Large intestine (tissue), 3 donors: ENCODE measurements at regions not wholly inside any gene's neighbourhood (a gene's known extent, or its start where the extent isn't known, plus 50 kb on each side); places are given as distances from the start of the nearest gene placed in this dataset.

Source experiments
- DNase-seq, 2 donors: peaks; one replicate each; pipeline versions ENCODE4 v3.0.0 to v3.0.0-alpha.2; 2013
- H3K27ac ChIP-seq: one replicate; pipeline ENCODE4 v1.5.1; 2013; ENCODE audit warnings: low read length
- H3K27me3 ChIP-seq: 2 replicates; pipeline ENCODE4 v1.6.1; 2013; ENCODE audit warnings: low read length; ENCODE audit not compliant: control insufficient read depth, insufficient read depth
- H3K36me3 ChIP-seq: 2 replicates; pipeline ENCODE4 v1.6.1; 2013; ENCODE audit warnings: low read length; ENCODE audit not compliant: control insufficient read depth, insufficient read depth
- H3K4me1 ChIP-seq: one replicate; pipeline ENCODE4 v1.6.1; 2013; ENCODE audit warnings: low read length; ENCODE audit not compliant: control insufficient read depth, insufficient read depth
- H3K4me3 ChIP-seq: one replicate; pipeline ENCODE4 v1.5.1; 2013; ENCODE audit warnings: low read length
- H3K9me3 ChIP-seq: one replicate; pipeline ENCODE4 v1.6.1; 2013; ENCODE audit warnings: mild to moderate bottlenecking, low read depth, low read length, moderate library complexity; ENCODE audit not compliant: control insufficient read depth
- WGBS: methylation state at CpG from one replicate; pipeline ENCODE4 v1.1.5; 2013; ENCODE audit warnings: low lambda C conversion rate; ENCODE audit not compliant: insufficient coverage; 5-methylcytosine and 5-hydroxymethylcytosine counted together

DNA sequence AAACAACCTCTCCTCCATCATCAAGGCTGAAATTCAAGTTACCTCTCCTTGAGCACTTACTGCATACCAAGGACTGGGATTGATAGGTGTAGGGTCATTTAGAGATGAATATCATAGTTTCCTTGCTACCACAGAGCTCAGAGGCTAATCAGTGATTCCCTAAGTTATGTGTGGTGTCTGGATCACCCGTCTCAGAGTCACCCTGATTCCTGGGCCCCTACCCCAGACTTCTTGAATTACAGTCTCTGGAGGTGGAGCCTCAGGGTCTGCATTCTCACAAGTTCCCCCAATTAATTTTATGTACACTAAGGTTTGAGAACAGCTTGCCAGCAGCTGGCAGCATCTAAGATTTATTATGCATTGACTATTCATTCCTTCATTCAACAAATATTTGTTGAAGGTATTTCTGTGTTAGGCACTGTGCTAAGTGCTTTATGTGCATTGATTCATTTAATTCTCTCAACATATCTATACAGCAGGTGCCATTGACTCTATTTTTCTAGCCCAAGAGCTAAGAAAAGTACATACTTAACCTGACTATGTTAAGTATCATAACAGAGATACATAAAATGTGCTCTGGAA lies 182.9 kb upstream of the FGGY start:
- no peaks in the 10 kb centered on the region for H3K27me3 ChIP-seq
- H3K27ac ChIP-seq, result no peak overlapping the region
- no peak overlapping the region for H3K4me3 ChIP-seq
- no CpG with 5 or more reads among the region's 1 CpG for WGBS
- no peaks in the 10 kb centered on the region for H3K9me3 ChIP-seq
- no peak for DNase-seq
- H3K36me3 ChIP-seq, result no peaks in the 10 kb centered on the region
- H3K4me1 ChIP-seq, result peaks cover 13% of the 10 kb centered on the region

DNA sequence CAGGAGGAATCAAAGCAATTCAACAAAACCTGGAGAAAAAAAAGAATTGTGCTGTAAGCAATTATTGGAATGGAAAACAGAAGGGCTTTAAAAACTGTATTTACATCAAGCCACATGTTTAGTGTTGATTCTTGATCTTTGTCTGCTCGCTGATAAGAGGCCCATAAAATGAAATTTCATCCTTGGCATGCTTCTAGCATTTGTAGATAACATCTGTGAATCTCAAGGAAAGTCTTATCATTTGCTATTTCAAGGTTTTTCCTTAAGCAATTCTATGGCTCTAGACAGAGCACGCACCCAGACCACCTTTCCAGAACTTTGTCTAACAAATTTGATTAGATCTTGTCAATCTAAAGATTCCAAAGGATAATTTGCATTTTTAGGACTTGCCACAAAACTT lies 181.0 kb upstream of the FGGY start:
- Histone ChIP-seq H3K4me1 (peaks cover 13% of the 10 kb centered on the region), H3K27ac (no peak overlapping the region), H3K27me3 (no peaks in the 10 kb centered on the region), H3K4me3 (no peak overlapping the region), H3K36me3 (no peaks in the 10 kb centered on the region), H3K9me3 (no peaks in the 10 kb centered on the region)
- WGBS, result no CpG with 5 or more reads among the region's 2 CpGs
- no peak for DNase-seq

DNA sequence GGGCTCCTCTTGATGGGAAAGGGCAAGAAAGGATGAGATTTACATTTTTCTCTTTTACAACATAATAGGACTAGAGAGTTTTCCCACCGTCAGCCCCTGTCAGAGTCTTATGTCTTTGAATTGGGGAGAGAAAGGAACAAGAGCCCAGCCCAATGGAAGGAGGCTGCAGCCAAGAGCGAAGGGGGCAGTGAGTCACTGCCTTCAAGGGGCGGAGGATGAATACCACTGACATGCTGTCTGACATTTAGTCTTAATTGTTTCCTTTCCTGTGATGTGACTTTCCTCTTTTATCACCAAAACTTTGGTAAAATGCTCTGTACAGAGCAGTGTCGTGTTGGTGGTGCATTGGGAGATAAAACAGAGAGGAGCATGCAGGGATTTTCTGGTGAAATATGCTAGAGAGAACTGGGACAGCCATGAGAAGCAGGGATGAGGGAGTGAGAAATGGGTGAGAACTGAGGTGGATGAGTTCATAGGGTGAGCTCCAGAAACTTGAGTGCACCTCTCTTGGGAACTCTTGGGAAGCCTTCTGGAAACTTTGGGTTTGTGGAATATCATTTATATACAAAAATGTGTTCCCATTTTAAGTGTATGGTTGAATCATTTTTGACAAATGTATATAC lies 179.9 kb upstream of the FGGY start:
- H3K27me3 ChIP-seq, result no peaks in the 10 kb centered on the region
- H3K4me1 ChIP-seq, result peaks cover 13% of the 10 kb centered on the region
- 100% methylated on average over 2 of the region's 4 CpGs for WGBS
- no peak overlapping the region for H3K4me3 ChIP-seq
- no peak overlapping the region for H3K27ac ChIP-seq
- no peaks in the 10 kb centered on the region for H3K9me3 ChIP-seq
- H3K36me3 ChIP-seq, result no peaks in the 10 kb centered on the region
- no peak for DNase-seq

DNA sequence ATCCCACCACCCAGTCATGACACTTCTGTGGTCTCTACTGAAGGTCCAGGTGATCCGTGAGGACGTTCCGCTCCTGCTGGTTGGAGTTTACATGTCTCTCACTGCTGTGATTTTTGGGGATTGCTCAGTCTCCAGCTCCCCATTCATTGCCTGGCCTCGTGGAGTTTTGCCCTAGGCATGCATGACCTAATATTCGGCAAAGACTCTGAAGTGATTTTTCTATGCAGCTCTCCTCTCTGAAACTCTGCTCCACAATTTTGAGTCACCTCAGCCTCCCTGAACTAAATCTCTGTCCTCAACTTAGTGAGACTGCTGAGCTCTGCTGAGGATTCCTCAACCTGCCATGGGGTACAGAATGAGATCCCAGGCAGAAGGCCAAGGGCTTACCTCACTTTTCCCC lies 174.4 kb upstream of the FGGY start:
- Histone ChIP-seq H3K4me3 (no peak overlapping the region), H3K27me3 (no peaks in the 10 kb centered on the region), H3K4me1 (no peaks in the 10 kb centered on the region), H3K9me3 (no peaks in the 10 kb centered on the region), H3K36me3 (no peaks in the 10 kb centered on the region), H3K27ac (no peak overlapping the region)
- no CpG with 5 or more reads among the region's 5 CpGs for WGBS
- DNase-seq, result no peak

DNA sequence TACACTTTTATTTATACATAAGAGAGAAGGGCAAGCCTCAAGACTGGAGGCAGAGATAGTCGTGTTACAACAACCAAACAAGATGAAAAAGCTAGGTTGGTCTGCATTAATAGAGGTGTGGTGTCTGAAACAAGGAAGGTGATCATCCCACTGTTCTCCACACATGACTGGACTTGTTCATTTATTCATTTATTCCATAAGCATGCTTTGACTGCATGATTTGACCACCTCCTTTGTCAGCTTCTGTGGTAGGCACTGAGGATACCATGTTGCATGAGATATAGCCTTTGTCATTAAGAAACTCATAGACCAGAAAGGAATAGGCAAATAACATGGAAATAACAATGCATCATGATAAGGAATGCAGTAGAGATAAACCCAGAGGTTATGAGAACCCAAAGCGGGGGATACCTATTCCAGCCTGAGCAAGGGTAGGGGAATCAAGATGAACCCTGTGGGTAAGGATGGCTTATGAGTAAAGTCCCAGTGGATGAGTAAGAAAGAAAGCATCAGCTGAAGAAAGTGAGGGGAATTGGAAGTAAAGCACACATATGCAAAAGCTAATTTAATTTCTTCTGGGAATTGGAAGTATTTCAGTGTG lies 173.7 kb upstream of the FGGY start:
- no peak for DNase-seq
- Histone ChIP-seq H3K9me3 (no peaks in the 10 kb centered on the region), H3K27me3 (no peaks in the 10 kb centered on the region), H3K4me1 (no peaks in the 10 kb centered on the region), H3K4me3 (no peak overlapping the region), H3K36me3 (no peaks in the 10 kb centered on the region), H3K27ac (no peak overlapping the region)
- no CpG with 5 or more reads among the region's 2 CpGs for WGBS

DNA sequence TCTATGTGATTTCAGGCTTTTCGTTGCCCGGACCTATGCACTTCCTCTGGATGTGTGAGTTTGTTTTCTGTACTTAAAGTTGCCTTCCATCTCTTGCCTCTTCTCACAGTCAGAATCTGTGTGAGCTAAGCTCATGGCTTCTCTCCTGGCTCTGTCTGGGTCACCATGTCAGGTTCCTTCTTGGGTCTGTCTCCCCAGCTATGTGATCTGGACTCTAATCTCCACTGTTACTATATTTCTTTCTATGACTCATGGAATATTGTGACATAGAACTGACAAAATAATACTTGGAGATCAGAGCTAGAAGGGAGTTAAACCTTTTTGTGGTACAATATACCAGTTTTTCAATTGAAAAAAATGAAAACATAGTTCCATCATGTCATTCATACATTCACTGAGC lies 172.7 kb upstream of the FGGY start:
- H3K27me3 ChIP-seq, result no peaks in the 10 kb centered on the region
- H3K36me3 ChIP-seq, result no peaks in the 10 kb centered on the region
- no CpG with 5 or more reads among the region's 2 CpGs for WGBS

DNA sequence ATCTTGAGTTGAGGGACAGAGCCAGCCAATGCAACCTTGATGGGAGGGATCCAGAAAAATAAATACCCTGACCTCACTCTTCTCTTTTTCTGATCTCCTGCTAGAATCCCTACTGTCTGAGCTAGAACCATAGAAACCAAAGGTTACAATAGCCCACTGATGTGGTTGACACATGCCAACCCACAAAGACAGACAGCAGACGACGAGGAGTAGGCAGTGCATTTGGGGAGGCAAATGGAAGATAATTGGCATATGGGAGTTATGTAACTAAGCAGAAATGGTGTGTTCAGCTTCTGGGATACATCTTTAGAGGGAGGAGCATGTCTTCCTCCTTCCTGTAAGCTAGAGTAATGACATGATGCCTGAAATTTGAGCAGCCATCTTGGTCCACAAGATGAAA lies 171.7 kb upstream of the FGGY start:
- no peak overlapping the region for H3K27ac ChIP-seq
- no peaks in the 10 kb centered on the region for H3K9me3 ChIP-seq
- DNase-seq, result no peak
- no peaks in the 10 kb centered on the region for H3K27me3 ChIP-seq
- H3K4me1 ChIP-seq, result no peaks in the 10 kb centered on the region
- H3K36me3 ChIP-seq, result no peaks in the 10 kb centered on the region
- H3K4me3 ChIP-seq, result no peak overlapping the region
- no CpG with 5 or more reads among the region's 2 CpGs for WGBS

More for the DNA sequence above, 172.7 kb upstream of the FGGY start:
- no peaks in the 10 kb centered on the region for H3K9me3 ChIP-seq
- H3K27ac ChIP-seq, result no peak overlapping the region
- H3K4me3 ChIP-seq, result no peak overlapping the region
- no peak for DNase-seq
- H3K4me1 ChIP-seq, result no peaks in the 10 kb centered on the region

DNA sequence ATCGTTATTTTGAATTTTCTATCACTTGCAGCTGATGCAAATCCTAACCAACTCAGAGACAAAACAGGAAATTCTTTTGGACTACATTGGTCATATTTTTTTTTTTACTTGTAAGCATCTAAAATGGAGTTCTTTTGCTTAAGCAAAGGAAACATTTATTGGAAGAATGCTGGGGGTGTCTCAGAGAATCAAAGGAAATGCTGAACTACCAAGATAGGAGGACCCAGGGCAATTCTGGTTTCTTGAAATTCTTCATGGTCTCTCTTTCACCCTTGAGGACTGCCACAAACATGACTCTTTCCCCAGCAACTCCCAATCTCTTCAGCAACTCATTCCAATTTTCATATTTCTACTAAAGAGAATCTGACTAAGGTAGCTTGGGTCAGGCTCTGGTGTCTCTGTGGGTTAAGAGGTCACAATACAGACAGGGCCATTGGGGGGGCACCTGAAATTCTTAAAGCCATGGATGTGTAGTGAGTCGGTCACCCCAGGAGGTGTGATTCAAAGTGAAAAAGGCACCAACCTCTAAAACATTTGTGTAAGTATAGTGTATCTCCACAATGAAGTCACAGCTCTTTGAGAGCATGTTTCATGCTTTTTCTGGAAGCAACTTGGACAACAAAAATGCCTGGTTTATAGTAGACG lies 171.1 kb upstream of the FGGY start:
- Histone ChIP-seq H3K36me3 (no peaks in the 10 kb centered on the region), H3K4me1 (no peaks in the 10 kb centered on the region), H3K9me3 (no peaks in the 10 kb centered on the region), H3K4me3 (no peak overlapping the region), H3K27me3 (no peaks in the 10 kb centered on the region), H3K27ac (no peak overlapping the region)
- DNase-seq, result no peak
- 100% methylated on average over 1 of the region's 3 CpGs for WGBS

DNA sequence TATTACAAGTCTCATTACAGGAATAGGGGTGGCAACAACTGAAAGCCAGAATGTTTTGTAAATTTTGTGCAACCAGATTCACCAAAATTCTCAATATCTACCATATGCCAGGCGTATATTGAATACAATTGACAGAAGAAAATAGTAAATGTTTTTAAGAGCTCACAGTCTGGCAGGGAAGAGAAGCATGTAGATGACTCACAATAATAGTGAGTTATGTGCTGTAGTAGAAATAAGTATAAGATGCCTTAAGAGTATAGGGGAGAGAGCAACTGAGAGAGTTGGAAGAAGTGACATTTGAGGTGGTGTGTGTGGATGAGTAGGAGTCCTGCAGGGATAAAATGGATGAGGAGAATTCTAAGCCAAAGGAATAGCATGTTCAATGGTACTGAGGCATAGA lies 170.5 kb upstream of the FGGY start:
- Histone ChIP-seq H3K27ac (no peak overlapping the region), H3K27me3 (no peaks in the 10 kb centered on the region), H3K9me3 (no peaks in the 10 kb centered on the region), H3K4me1 (no peaks in the 10 kb centered on the region), H3K36me3 (no peaks in the 10 kb centered on the region), H3K4me3 (no peak overlapping the region)
- no peak for DNase-seq
- 100% methylated on average over 1 of the region's 1 CpG for WGBS

DNA sequence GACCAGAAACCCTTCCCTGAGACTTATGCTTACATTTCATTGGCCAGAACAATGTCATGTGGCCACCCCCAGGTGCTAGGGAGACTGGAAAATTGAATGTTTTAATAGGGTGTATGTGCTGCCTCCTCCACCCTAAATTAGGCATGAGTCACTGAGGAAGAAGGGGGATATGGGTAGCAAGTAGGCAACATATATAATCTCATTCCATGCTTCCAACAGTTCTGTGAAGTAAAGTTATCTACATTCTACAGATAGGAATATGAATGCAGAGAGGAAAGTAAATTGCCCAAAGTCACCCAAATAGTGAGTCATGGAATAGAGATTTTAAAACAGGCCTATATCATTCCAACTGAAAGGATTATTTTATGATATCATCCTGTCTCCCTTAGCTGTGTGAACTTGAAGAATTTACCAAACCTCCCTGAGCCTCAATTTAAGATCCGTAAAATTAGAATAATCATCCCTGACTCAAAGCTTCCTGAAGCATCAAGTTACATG lies 168.6 kb upstream of the FGGY start:
- Histone ChIP-seq H3K27me3 (no peaks in the 10 kb centered on the region), H3K9me3 (no peaks in the 10 kb centered on the region), H3K4me1 (peaks cover 12% of the 10 kb centered on the region), H3K27ac (no peak overlapping the region), H3K4me3 (no peak overlapping the region), H3K36me3 (no peaks in the 10 kb centered on the region)
- WGBS, result 100% methylated on average over 1 of the region's 1 CpG
- no peak for DNase-seq
